Psoas muscle (tissue), 7 donors: ENCODE measurements at regions not wholly inside any gene's neighbourhood (a gene's known extent, or its start where the extent isn't known, plus 50 kb on each side); places are given as distances from the start of the nearest gene placed in this dataset.

ENCODE experiments used
- ATAC-seq, 4 donors: fragments of 200-7000 bp; cut with Tn5 transposase; one replicate each; pipeline ENCODE4 v1.9.1; 2020; ENCODE audit warnings: moderate library complexity in 3 of 4, mild to moderate bottlenecking in 2 of 4
- DNase-seq, 2 donors: peaks; one replicate each; pipeline ENCODE4 v3.0.0-alpha.2; 2020
- H3K27ac ChIP-seq: fragments of 200-600 bp; one replicate; pipeline ENCODE4 v1.8.0; 2022
- H3K27me3 ChIP-seq, 3 donors: fragments of 200-600 bp in 1 of 3; one replicate each; pipeline versions ENCODE4 v1.6.1 to v1.8.0; 2013 to 2022; ENCODE audit warnings: low read length in 2 of 3, mild to moderate bottlenecking in 2 of 3, moderate library complexity in 1 of 3; ENCODE audit not compliant: insufficient read depth in 3 of 3
- H3K36me3 ChIP-seq, 2 donors: fragments of 200-600 bp in 1 of 2; one replicate each; pipeline versions ENCODE4 v1.6.1 to v1.8.0; 2013 to 2022; ENCODE audit warnings: low read depth in 1 of 2, mild to moderate bottlenecking in 1 of 2, moderate library complexity in 1 of 2; ENCODE audit not compliant: insufficient read depth in 1 of 2
- H3K4me1 ChIP-seq: fragments of 200-600 bp; one replicate; pipeline ENCODE4 v1.8.0; 2022
- H3K4me3 ChIP-seq: fragments of 200-600 bp; one replicate; pipeline ENCODE4 v1.8.0; 2022; ENCODE audit warnings: mild to moderate bottlenecking
- H3K9me3 ChIP-seq: fragments of 200-600 bp; one replicate; pipeline ENCODE4 v1.8.0; 2022
- CTCF ChIP-seq: fragments of 200-600 bp; IDR thresholded peaks from one replicate; pipeline ENCODE4 v1.8.0; 2022; ENCODE audit warnings: antibody characterized with exemption
- WGBS, 3 donors: extraction: QIAGEN DNeasy Blood & Tissue Kit; methylation state at CpG; one replicate each; pipeline versions ENCODE4 v1.1.6 to v1.1.7; 2013; 5-methylcytosine and 5-hydroxymethylcytosine counted together
- intact Hi-C, 2 donors: fragments of 100-400 bp; cut with DNase I; formaldehyde crosslinking; loops; one replicate each; pipeline versions ENCODE4 v1.11.0 to v1.14.2; 2022
- donor health status: healthy with polysubstance abuse.
- donor health status: DM: no; HTN: no; CAD: no; lungs with moderate emphysema.
- donor health status: Bipolar disorder and iron deficiency.
- donor health status: healthy.
- donor health status: DM: yes; HTN: yes; CAD: no.
- donor health status: DM: no; HTN: no; CAD: no.
- donor health status: DM: yes; HTN: yes; CAD: no.

- TF ChIP-seq CTCF, result no peak
- Histone ChIP-seq H3K4me1 (no peaks in the 10 kb centered on the region), H3K27me3 (no peaks in the 10 kb centered on the region), H3K4me3 (no peak overlapping the region), H3K36me3 (no peaks in the 10 kb centered on the region), H3K27ac (no peak overlapping the region), H3K9me3 (no peaks in the 10 kb centered on the region)
- ATAC-seq (no peak), DNase-seq (no peak)
- intact Hi-C loops, result loop anchor here in 1 of 2 donors (10.0 kb wide), 1 partner anchor 540 kb away; no protein-coding TSS in a partner anchor
Observed at GRCh38 chr12:22974865-22975264, 349.9 kb downstream of the ETNK1 start.

- H3K9me3 ChIP-seq, result no peaks in the 10 kb centered on the region
- intact Hi-C loops, result loop anchor here in 1 of 2 donors (10.0 kb wide), 1 partner anchor 536 kb away; no protein-coding TSS in a partner anchor
- H3K4me1 ChIP-seq, result no peaks in the 10 kb centered on the region
- no peak overlapping the region for H3K27ac ChIP-seq
- TF ChIP-seq CTCF, result no peak
- WGBS, 3 donors, result 51 to 58% (median 58%) methylated on average over 2 of the region's 2 CpGs
- DNase-seq (no peak), ATAC-seq (no peak)
- H3K4me3 ChIP-seq, result no peak overlapping the region
- no peaks in the 10 kb centered on the region for H3K36me3 ChIP-seq
- H3K27me3 ChIP-seq, result no peaks in the 10 kb centered on the region
Observed at GRCh38 chr12:22978962-22979361, 354.0 kb downstream of the ETNK1 start.

- Histone ChIP-seq H3K4me3 (no peak overlapping the region), H3K36me3 (no peaks in the 10 kb centered on the region), H3K27ac (no peak overlapping the region), H3K27me3 (no peaks in the 10 kb centered on the region), H3K9me3 (no peaks in the 10 kb centered on the region), H3K4me1 (no peaks in the 10 kb centered on the region)
- intact Hi-C loops, result loop anchor here in 1 of 2 donors (10.0 kb wide), 1 partner anchor 535 kb away; no protein-coding TSS in a partner anchor
- WGBS, 3 donors, result 75 to 83% (median 80%) methylated on average over 5 of the region's 5 CpGs
- no peak for DNase-seq
- ATAC-seq, result no peak
- no peak for TF ChIP-seq CTCF
Observed at GRCh38 chr12:22979854-22980469, 355.0 kb downstream of the ETNK1 start.

- H3K9me3 ChIP-seq, result no peaks in the 10 kb centered on the region
- no peaks in the 10 kb centered on the region for H3K27me3 ChIP-seq
- no peak for ATAC-seq
- H3K4me1 ChIP-seq, result no peaks in the 10 kb centered on the region
- H3K36me3 ChIP-seq, result no peaks in the 10 kb centered on the region
- no peak overlapping the region for H3K27ac ChIP-seq
- no peak for TF ChIP-seq CTCF
- no peak for DNase-seq
- H3K4me3 ChIP-seq, result no peak overlapping the region
- 58 to 67% (median 67%) methylated on average over 3 of the region's 3 CpGs for WGBS, 3 donors
- intact Hi-C loops, result no loop called here
Observed at GRCh38 chr12:22981711-22982110, 356.7 kb downstream of the ETNK1 start.

- no peak for TF ChIP-seq CTCF
- H3K27me3 ChIP-seq, result no peaks in the 10 kb centered on the region
Observed at GRCh38 chr12:22982635-22983034, 357.7 kb downstream of the ETNK1 start.

More at GRCh38 chr12:22982635-22983034, 357.7 kb downstream of the ETNK1 start:
- DNase-seq (no peak), ATAC-seq (no peak)
- Histone ChIP-seq H3K4me1 (no peaks in the 10 kb centered on the region), H3K36me3 (no peaks in the 10 kb centered on the region), H3K27ac (no peak overlapping the region), H3K4me3 (no peak overlapping the region), H3K9me3 (no peaks in the 10 kb centered on the region)
- WGBS, 3 donors, result 73 to 85% (median 78%) methylated on average over 13 of the region's 13 CpGs
- intact Hi-C loops, result no loop called here
